Skeletal muscle tissue (tissue), 3 donors: ENCODE measurements at regions not wholly inside any gene's neighbourhood (a gene's known extent, or its start where the extent isn't known, plus 50 kb on each side); places are given as distances from the start of the nearest gene placed in this dataset.

Experiments used
- H3K27ac ChIP-seq: one replicate; pipeline ENCODE4 v1.7.0; 2013; ENCODE audit warnings: mild to moderate bottlenecking, low read depth, low read length, inconsistent platforms
- H3K27me3 ChIP-seq, 3 donors: one replicate each; pipeline ENCODE4 v1.7.0; 2013; ENCODE audit warnings: low read length in 3 of 3; ENCODE audit not compliant: control insufficient read depth in 3 of 3, insufficient read depth in 3 of 3
- H3K36me3 ChIP-seq, 3 donors: one replicate each; pipeline ENCODE4 v1.7.0; 2013; ENCODE audit warnings: low read length in 3 of 3; ENCODE audit not compliant: control insufficient read depth in 3 of 3, insufficient read depth in 3 of 3
- H3K4me1 ChIP-seq, 3 donors: one replicate each; pipeline ENCODE4 v1.7.0; 2013; ENCODE audit warnings: low read length in 3 of 3, mild to moderate bottlenecking in 3 of 3; ENCODE audit not compliant: control insufficient read depth in 3 of 3, insufficient read depth in 3 of 3
- H3K4me3 ChIP-seq, 3 donors: one replicate each; pipeline ENCODE4 v1.7.0; 2013; ENCODE audit warnings: low read length in 3 of 3
- H3K9ac ChIP-seq, 3 donors: one replicate each; pipeline ENCODE4 v1.7.0; 2013; ENCODE audit warnings: low read length in 3 of 3, mild to moderate bottlenecking in 3 of 3, moderate library complexity in 2 of 3, low read depth in 1 of 3
- H3K9me3 ChIP-seq, 3 donors: one replicate each; pipeline ENCODE4 v1.7.0; 2013; ENCODE audit warnings: low read length in 3 of 3; ENCODE audit not compliant: control insufficient read depth in 3 of 3
- donor health status: Osteomylitis.

- Histone ChIP-seq H3K36me3 (no peaks in the 10 kb centered on the region), H3K4me3 (no peak overlapping the region), H3K4me1 (no peaks in the 10 kb centered on the region), H3K9me3 (peaks cover 0 to 10% (median 0%) of the 10 kb centered on the region in 3 donors), H3K9ac (no peak overlapping the region), H3K27ac (no peak overlapping the region), H3K27me3 (peaks cover 57 to 75% (median 72%) of the 10 kb centered on the region in 3 donors)
Observed at GRCh38 chr20:63121749-63122405, 94.1 kb downstream of the YTHDF1 start.

- Histone ChIP-seq H3K9me3 (peaks cover 0 to 10% (median 0%) of the 10 kb centered on the region in 3 donors), H3K4me1 (no peaks in the 10 kb centered on the region), H3K27me3 (peaks cover 56 to 76% (median 71%) of the 10 kb centered on the region in 3 donors), H3K9ac (no peak overlapping the region), H3K27ac (no peak overlapping the region), H3K36me3 (no peaks in the 10 kb centered on the region), H3K4me3 (no peak overlapping the region)
Observed at GRCh38 chr20:63121246-63121645, 94.7 kb downstream of the YTHDF1 start.

GRCh38 chr20:63120808-63121090 is 95.2 kb downstream of the YTHDF1 start:
- peaks cover 52 to 76% (median 71%) of the 10 kb centered on the region in 3 donors for H3K27me3 ChIP-seq
- no peak overlapping the region for H3K27ac ChIP-seq
- peaks cover 0 to 10% (median 0%) of the 10 kb centered on the region in 3 donors for H3K9me3 ChIP-seq
- no peaks in the 10 kb centered on the region for H3K4me1 ChIP-seq
- no peak overlapping the region for H3K4me3 ChIP-seq
- H3K36me3 ChIP-seq = no peaks in the 10 kb centered on the region
- H3K9ac ChIP-seq = no peak overlapping the region

GRCh38 chr20:63119963-63120807 is 95.7 kb downstream of the YTHDF1 start:
- Histone ChIP-seq H3K9me3 (peaks cover 0 to 10% (median 0%) of the 10 kb centered on the region in 3 donors), H3K27ac (no peak overlapping the region), H3K36me3 (no peaks in the 10 kb centered on the region), H3K9ac (no peak overlapping the region), H3K4me3 (no peak overlapping the region), H3K27me3 (peaks cover 56 to 77% (median 74%) of the 10 kb centered on the region in 3 donors), H3K4me1 (no peaks in the 10 kb centered on the region)

- H3K27me3 ChIP-seq = peaks cover 56 to 77% (median 66%) of the 10 kb centered on the region in 3 donors
- H3K27ac ChIP-seq = no peak overlapping the region
- H3K9me3 ChIP-seq = peaks cover 0 to 10% (median 0%) of the 10 kb centered on the region in 3 donors
- H3K4me1 ChIP-seq = no peaks in the 10 kb centered on the region
- no peak overlapping the region for H3K4me3 ChIP-seq
- no peaks in the 10 kb centered on the region for H3K36me3 ChIP-seq
- H3K9ac ChIP-seq = no peak overlapping the region
Observed at GRCh38 chr20:63119121-63119962, 96.6 kb downstream of the YTHDF1 start.

GRCh38 chr20:63118303-63119120 is 97.4 kb downstream of the YTHDF1 start:
- H3K4me1 ChIP-seq = no peaks in the 10 kb centered on the region
- H3K9me3 ChIP-seq = peaks cover 0 to 10% (median 0%) of the 10 kb centered on the region in 3 donors
- H3K4me3 ChIP-seq = no peak overlapping the region
- H3K9ac ChIP-seq = no peak overlapping the region
- no peaks in the 10 kb centered on the region for H3K36me3 ChIP-seq
- H3K27me3 ChIP-seq = peaks cover 56 to 80% (median 66%) of the 10 kb centered on the region in 3 donors
- no peak overlapping the region for H3K27ac ChIP-seq

GRCh38 chr20:63117661-63118302 is 98.1 kb downstream of the YTHDF1 start:
- peaks cover 0 to 7% (median 0%) of the 10 kb centered on the region in 3 donors for H3K9me3 ChIP-seq
- no peaks in the 10 kb centered on the region for H3K4me1 ChIP-seq
- H3K9ac ChIP-seq = no peak overlapping the region
- peaks cover 51 to 80% (median 69%) of the 10 kb centered on the region in 3 donors for H3K27me3 ChIP-seq
- H3K27ac ChIP-seq = no peak overlapping the region
- H3K36me3 ChIP-seq = no peaks in the 10 kb centered on the region
- H3K4me3 ChIP-seq = no peak overlapping the region

- Histone ChIP-seq H3K4me3 (no peak overlapping the region), H3K9ac (no peak overlapping the region), H3K36me3 (no peaks in the 10 kb centered on the region), H3K4me1 (no peaks in the 10 kb centered on the region), H3K27me3 (peaks cover 50 to 80% (median 68%) of the 10 kb centered on the region in 3 donors), H3K27ac (no peak overlapping the region), H3K9me3 (peaks cover 0 to 5% (median 0%) of the 10 kb centered on the region in 3 donors)
Observed at GRCh38 chr20:63117151-63117550, 98.8 kb downstream of the YTHDF1 start.
